GM21737 (cell line): ENCODE measurements at regions not wholly inside any gene's neighbourhood (a gene's known extent, or its start where the extent isn't known, plus 50 kb on each side); places are given as distances from the start of the nearest gene placed in this dataset.
A peak's percentile ranks its signal among the peaks of the same experiment; 100 is the strongest.

Experiments
- ATAC-seq: cut with Tn5 transposase; IDR thresholded peaks from one replicate; pipeline ENCODE4 v1.9.1; 2021; ENCODE audit warnings: mild to moderate bottlenecking, moderate library complexity; ENCODE audit not compliant: unreplicated experiment

DNA sequence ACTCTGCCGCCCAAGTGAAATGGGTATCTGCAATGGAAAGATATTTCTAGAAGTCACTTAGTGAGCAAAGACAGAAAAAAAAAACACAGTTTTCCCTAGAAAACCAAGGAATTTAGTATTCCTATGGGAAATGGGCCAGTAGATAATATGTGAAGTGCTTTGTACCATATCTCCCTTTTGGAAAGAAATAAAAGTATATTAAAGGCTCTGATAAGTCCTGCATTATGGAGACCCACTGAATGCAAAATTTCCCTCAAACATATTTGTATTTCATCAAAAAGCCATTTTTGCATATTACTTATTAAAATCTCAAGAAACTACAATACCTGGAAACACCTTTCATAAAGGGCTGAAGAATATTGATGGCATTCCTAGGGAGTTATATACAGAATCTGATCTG, 51.6 kb upstream of the DYNLRB2 start:
- ATAC-seq: no peak

DNA sequence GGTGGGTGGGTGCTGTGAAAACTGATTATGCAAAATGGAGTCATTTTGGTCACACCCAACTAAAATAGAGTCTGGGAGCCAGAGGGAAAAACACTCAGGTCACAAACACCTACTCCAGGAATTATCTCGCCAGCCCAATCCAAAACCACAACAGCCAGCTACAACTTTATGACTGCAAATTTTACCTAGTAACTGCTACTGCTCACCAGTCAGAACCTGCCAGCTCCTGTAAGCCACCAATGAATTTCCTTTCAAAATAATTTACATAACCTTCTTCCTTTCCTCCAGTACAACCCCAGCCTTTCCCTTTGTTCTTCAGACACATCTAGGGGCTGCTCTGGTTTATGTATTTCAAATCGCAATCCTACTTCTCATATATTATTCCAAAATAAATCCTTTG, 52.6 kb upstream of the DYNLRB2 start:
- no peak for ATAC-seq

DNA sequence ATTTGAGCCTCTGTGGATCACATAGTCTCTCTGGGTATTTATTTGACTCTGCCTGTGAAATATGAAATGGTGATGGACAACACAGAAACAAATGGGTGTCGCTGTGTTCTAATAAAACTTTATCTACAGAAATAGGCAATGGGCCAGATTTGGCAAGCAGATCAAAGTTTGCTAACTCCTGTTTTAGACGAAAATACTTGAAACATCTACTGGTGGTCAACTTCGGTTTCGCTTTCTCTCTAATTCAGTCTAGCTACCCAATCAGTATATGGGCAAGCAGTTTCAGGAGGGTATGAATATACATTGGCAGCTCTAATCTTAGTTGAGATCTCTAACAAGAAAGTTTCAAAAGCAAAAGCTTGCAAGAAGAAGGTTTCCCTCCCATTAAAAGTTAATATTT, 60.1 kb upstream of the DYNLRB2 start:
- peak; percentile 71 for ATAC-seq

DNA sequence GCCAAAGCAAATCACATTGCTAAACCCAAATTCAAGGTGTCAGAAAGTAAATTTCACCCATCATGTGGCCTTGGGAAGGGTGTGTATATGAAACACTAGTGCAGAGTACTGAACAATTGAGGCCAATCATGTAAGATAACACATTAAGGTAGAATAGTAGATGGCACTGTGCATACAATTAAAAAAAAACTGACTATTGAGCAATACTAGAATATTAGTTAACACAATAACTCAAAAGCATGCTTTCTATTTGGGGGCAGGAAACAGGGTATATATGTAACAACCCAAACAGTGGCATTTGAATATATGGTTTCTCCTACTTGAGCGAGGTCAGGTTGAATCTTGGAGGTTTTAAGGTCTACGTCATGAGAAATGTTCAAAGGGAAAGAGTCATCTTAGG, 63.0 kb upstream of the DYNLRB2 start:
- no peak for ATAC-seq

DNA sequence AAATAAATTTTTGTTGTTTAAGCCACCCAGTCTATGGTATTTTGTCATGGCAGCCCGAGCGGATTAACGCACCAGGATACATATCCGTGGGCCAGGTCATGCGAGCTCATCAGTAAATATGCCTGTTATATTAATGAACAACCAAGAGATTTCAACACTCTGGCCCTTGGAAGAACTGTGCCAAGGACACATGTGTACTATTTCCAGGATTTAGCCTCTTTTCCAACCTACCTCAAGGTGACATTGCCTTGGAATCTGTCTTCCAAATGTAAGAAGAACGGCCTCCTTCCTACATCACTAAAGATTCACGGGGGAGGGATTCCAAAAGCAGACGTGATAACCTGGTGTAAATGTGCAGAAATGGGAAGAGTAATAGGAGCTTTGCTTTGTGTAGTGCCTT, 72.8 kb upstream of the DYNLRB2 start:
- ATAC-seq: no peak

DNA sequence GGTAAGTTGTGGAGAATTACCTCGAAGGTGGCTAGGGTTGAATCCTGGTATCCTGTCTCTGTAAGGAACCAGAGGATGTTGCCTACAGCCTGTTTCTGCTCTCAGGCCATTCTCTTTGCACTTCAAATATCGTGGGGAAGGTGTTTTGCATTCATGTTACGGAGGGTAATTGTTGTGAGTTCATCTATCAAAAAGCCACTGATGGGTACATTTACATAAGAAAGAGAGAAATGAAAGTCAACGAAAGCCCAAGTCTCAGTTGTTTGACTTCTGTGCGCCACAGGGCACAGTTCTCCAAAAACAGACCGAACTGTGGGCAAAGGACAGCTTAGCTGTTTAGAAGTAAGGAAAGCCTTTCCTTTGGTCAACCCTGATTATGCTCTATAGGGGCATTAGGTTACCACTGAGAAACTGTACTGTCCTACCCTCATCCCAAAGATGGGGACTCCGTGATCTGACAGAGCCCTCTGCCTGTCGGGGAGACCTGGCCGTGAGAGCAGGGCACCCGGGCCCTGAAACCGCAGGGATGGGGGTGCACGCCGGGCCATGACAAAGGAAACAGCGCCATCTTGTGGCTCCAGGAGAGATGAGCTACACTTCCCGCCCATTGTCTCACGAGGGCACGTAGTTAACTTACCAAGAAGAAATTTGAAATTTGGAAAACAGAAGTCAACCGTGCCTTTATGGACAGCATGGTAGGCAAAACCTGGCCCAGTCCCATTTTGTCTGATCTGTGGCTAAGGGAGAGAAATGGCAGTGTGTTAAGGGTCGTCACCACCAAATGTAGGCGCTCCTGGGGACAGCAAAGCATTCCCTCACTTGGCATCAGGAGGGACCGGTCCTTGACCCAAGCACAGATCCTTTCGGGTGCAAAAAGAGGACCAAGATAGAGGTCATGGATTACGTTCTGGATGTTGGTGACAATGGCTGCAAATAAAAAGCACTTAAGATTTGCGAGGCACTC, 74.5 kb upstream of the DYNLRB2 start:
- peak; percentile 73 for ATAC-seq

DNA sequence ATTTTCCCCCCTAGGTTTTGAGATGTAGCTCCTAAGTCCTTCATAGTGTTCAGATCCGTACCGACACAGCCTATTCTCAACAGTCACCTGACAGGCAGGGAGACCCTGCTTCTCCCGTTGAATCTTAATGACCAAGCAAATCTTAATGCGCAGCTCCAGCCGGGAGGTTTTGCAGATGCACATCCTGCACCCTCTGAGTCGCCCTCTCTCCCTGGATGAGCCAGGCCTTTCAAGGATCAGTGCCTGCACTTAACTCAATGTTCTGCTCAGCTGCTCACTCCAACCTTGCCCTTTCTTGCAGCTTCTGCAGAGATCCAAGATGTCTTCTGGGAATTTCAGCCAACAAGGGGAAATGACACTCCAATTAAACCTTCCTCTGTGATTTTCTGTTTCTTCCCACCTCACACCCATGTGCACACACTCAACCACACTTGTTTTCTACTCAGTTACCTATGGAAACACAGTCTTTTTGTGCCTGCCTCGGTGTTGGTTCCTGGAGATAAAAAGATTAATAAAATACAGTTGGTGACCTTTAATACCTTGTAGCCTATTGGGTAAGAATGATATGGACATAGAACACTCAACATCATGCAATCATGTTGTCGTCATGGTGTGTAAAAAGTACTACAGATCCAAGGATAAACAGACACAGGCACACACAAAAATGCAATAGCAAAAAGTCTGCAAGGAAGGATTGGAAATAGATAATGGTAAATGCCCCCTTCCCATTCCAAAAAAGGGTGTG, 76.9 kb upstream of the DYNLRB2 start:
- ATAC-seq: no peak

DNA sequence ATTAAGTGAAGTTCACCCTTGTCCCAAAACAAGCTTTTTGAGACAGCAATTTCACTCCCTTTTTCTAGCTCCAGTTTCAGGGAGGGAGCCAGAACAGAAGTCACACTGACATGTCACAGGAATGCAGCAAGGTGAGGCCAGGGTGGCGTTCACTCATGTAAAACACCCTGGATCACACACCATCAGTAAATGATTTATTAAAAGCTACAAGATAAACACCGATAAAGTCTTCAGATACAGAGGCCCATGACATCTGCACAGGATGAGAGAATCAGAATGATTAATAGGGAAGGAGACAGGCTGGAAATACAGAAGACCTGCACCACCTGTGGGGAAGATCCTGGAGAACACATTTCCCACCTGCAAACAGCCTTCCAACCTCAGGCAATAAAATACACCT, 77.5 kb upstream of the DYNLRB2 start:
- ATAC-seq: no peak

DNA sequence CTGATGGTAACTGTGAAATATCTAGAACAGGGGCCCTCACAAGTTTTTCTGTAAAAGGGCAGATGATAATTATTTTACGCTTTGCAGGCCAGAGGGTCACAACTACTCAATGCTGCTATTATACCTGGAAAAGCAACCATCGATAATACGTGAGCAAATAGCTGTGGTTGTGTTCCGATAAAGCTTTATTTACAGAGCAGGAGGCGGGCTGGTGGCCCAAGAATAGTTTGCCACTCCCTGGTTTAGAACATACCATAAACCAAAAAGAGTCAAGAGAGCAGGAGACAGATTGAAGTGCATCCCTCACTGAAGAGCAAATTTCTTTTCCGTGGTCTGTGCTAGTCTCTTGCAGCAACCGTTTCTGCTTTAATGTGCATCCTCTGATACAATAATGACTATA, 77.9 kb upstream of the DYNLRB2 start:
- no peak for ATAC-seq

DNA sequence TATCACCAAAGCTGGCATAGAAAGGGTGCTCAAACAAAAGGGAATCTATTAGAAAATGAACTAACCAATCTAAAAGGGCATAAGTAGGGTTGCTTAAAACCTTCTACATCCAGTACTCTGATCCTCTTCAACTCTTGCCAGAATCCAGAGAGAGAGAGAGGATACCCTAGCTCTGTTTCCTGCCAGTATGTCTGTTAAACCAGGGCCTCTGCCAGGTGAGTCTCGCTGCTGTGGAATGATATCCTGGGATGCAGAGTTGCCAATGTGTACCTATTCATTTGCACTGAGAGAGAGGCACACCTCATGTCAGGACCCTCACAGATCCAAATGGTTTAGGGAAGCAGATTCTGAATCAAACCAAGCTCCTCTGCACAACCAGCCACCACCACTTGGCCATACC, 79.8 kb upstream of the DYNLRB2 start:
- ATAC-seq: no peak

DNA sequence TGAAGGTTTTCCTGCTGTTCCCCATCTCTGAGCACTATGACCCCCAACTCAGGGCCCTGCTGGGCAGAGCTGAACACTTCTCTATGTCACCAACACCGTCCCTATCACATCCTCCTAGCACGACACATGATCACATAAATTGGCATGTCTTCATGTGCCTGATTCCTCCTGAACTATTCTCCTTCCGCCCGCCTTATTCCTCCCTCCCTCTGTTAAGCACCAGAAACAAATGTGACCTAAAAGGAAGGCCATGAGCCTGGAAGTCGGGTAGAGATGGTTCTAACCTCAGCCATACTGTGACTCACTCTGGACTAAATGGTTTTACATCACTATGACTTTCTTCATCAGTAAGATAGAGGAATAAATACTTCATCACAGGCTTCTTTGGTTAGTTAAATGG, 80.8 kb upstream of the DYNLRB2 start:
- ATAC-seq: no peak

DNA sequence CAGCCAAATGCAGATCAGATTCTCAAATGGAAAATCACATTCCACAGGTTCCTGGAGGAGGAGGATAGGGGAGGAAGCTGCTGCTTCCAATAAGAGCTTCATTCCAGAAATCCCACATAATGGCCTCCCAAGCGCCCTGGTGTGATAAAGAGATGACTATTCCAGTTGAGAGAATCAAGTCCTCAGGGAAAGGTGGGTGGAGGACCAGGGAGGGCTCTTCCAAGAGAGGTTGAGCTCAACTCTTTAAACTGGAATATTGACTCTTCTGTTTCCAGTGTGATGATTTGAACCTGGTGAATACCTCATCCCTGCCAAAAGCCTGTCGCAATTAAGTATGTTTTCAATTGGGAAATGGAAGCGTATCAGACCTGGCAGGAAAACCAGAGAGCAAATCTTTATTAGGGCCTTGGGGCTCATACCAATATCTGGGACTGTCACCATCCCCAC, 81.4 kb upstream of the DYNLRB2 start:
- no peak for ATAC-seq

DNA sequence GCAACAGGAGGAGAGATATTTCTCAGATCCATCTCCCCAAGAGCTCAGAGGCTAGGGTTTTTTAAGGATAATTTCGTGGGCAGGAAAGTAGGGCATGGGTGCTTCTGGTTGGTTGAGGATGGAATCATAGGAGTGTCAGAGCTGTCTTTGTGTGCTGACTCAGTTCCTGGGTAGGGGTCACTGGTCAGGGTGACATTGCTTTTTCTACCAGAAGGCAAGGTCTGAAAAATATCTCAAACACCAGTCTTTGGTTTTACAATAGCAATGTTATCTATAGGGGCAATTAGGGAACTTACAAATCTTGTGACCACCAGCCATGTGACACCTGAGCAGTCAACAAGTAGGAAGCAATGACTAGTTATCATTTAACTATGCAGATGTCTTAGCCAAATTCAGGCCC, 82.9 kb upstream of the DYNLRB2 start:
- ATAC-seq: no peak

DNA sequence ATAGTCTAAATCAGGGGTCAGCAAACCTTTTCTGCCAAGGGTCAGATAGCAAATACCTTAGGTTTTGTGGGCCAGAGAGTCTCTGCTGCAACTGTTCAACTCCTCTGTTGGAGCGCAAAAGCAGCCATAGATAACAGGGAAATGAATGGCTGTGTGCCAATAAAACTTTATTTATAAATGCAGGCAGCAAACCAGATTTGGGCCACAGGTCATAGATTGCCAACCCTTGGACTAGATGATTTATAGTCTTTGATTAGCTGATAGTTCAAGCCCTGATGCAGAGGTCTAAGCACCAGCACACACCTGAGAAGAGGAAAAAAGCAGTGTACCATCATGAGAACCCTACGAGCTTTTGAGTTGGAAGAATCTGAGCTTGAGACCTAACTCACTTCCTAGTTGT, 86.0 kb upstream of the DYNLRB2 start:
- ATAC-seq: no peak

DNA sequence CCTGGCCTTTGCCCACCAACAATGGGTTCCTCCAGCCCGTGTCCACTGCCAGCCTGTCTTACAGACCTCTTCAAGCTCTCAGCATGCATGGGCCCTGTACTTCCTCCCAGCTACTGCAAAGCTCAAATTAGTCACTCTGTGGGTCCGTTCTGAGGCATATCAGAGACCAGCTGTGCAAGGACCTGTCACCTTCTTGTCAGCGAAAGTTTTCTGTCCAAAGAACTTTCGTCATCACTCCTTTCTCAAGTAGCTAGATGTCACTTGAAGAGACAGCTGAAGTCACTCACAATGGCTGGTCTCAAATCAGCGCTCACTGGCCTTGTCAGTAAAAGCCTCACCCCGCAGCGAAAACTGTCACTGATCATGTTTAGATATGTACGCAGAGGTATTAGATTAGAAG, 91.4 kb upstream of the DYNLRB2 start:
- ATAC-seq: no peak

DNA sequence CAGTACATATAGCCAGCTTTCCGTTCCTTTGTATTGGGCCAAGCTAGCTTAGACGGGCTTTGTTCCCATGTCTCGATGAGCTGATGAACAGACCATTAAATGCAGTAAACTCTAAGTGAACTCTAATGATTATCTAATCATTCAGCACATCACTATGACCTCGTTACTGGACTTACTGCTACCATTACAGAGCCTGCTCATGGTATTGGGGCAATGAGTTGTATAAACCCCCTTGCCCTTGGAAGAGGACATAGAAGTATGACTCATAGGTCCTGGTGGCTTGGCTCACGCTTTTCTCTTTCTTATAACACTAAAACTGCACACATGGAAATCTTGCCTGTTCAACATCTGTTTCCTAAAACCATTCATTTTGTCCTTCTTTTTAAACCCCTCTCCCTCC, 93.6 kb upstream of the DYNLRB2 start:
- ATAC-seq: no peak

DNA sequence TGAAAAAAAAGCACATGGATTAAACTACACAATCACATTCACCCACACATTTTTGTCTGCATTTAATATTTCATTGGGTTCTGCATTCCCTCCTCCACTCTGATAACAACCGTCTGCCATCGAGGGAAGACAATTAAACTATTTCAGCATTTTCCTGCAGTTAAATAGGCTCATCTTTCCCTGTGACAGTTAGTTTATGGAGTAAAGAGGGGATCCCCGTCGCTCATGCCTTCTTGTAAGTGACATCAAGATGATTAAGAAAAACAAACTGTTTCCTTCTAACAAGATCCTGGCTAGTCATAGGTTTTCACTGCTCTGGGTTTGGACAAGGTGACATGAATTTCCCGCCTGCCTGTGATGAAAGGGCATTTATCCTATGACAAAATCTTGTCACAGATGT, 98.0 kb upstream of the DYNLRB2 start:
- no peak for ATAC-seq

DNA sequence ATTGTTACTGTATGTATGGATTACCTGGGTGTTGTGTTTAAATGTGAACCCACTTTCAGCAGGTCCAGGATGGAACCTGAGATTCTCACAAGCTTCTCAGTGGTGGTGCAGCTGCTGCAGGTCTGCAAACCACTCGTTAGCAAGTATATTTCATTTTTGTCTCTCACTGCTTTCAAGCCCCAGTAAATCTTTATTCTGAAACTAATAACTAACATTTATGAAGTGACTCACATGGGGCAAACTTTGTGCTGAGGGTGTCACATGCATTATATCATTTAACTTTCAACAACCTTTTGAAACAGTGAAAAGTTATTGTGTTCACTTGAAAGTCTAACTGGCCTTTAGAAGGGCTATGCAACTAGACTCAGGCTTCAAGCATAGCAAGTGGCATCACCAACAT, 98.9 kb upstream of the DYNLRB2 start:
- peak; percentile 54 for ATAC-seq

DNA sequence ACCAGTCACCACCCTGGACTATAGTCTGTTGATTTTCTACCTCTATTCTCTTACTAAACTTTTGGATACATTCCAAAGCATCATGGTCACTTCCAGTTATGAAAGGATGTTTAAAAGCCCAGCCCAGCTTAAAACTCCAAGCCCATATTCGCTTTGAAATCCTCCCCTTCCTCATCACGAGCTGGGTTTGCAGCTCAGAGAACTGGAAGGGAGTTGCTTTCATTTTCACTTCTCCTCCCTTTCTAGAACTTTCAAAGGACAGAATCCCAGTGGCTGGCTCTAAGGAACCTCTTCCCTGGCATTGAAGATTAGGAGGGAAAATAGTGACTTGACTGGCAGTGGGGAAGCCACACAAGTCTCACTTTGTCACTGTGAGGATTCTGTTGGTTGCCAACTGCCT, 100.1 kb upstream of the DYNLRB2 start:
- ATAC-seq: no peak

DNA sequence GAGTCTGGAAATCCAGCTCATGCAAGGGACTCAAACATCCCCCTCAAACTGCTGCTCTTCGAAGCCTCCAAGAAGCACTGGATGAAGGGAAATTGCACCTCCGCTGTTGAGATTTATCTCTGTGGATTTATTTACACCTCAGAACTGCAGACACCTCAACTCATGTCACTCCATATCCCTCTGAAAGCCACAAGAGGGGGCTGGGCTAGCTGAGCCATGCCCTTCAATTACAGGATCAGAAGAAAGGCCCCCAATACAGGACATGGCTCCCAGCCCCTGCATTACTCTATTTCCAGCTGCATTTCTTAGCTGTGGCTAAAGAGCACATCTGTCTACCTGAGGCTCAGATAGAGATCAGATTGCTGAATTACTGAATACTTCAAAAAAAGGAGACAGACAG, 103.1 kb upstream of the DYNLRB2 start:
- ATAC-seq: no peak

DNA sequence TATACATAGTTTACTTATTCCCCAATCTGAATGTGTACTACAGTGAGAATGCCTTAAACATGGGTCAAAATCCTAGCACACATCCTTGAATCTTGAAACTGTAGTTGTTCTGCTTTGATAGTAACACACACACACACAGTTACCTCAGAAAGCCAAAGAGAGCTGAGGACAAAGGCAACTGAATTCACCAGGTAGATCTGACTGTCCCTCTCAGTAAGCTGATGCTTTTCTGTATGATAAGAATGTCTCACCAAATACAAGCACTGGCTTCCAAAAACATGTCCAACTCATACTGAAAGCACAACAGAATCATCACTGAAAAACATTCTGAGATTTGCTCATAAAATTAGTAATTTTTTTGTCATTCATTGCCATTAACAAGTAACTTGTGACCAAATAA, 104.3 kb upstream of the DYNLRB2 start:
- no peak for ATAC-seq

DNA sequence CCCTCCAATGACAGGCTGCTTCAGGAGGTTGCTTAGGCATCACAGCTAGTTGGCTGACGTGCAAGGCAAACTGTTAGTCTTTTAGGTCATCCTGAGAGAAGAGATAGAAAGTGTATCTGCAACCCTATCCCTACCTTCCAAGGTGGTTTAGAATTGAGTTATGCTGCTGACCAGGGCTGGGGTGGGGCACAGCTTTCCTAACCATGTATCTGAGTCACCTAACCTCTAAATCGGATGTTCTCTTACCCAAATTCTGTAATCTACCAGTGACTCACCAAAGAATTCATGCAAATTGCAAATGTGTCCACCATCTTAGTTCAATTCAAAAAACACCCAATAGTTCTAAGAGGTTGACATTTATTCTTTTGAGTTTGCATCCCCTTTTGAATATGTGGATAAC, 107.2 kb upstream of the DYNLRB2 start:
- no peak for ATAC-seq
